B cell (primary cell): ENCODE measurements at regions not wholly inside any gene's neighbourhood (a gene's known extent, or its start where the extent isn't known, plus 50 kb on each side); places are given as distances from the start of the nearest gene placed in this dataset.

Experiments used
- ATAC-seq: fragments of 200-7000 bp; cut with Tn5 transposase; one replicate; pipeline ENCODE4 v1.10.0; 2021; ENCODE audit warnings: low read depth, mild to moderate bottlenecking, moderate number of reproducible peaks, moderate library complexity
- CTCF ChIA-PET: fragments of 350-600 bp; sonication (Branson Sonifier 250); formaldehyde crosslinking; loops from one replicate; lab custom pipeline; 2021; ENCODE audit warnings: antibody characterized with exemption, inconsistent platforms; lab: Charles Lee
- POLR2A ChIA-PET: fragments of 350-600 bp; sonication (Branson Sonifier 250); formaldehyde crosslinking; loops from one replicate; lab custom pipeline; 2021; ENCODE audit warnings: antibody characterized with exemption; lab: Charles Lee
- DNase-seq: peaks from one replicate; pipeline ENCODE4 v3.0.0; 2013
- H2AFZ ChIP-seq: 2 replicates; pipeline ENCODE4 v1.6.1; 2012; ENCODE audit warnings: mild to moderate bottlenecking, low read depth, low read length; ENCODE audit not compliant: insufficient read depth, poor library complexity, severe bottlenecking
- H3K27ac ChIP-seq, 2 donors: 1 replicate in 1 of 2; 2 replicates in 1 of 2; pipeline ENCODE4 v1.5.1; 2012 to 2013; ENCODE audit warnings: low read length in 2 of 2, mild to moderate bottlenecking in 2 of 2, moderate library complexity in 1 of 2
- H3K27me3 ChIP-seq, 4 experiments: fragments of 200-600 bp in 1 of 4; sonication (generic) in 1 of 4; replicated peaks in 1 of 4; 1 replicate in 2 of 4; 2 replicates in 2 of 4; pipeline versions ENCODE4 v1.6.1 to v1.7.0; 2013 to 2016; ENCODE audit warnings: low read length in 3 of 4, mild to moderate bottlenecking in 2 of 4, mixed read lengths in 1 of 4, moderate library complexity in 1 of 4; ENCODE audit not compliant: insufficient read depth in 4 of 4, control insufficient read depth in 3 of 4; ENCODE audit errors: control extremely low read depth in 1 of 4
- H3K36me3 ChIP-seq, 2 experiments: replicated peaks in 1 of 2; 1 replicate in 1 of 2; 2 replicates in 1 of 2; pipeline versions ENCODE4 v1.6.1 to v1.7.1; 2013; ENCODE audit warnings: low read length in 1 of 2; ENCODE audit not compliant: insufficient read depth in 2 of 2, control insufficient read depth in 1 of 2; ENCODE audit errors: control extremely low read depth in 1 of 2, extremely low read depth in 1 of 2
- H3K4me1 ChIP-seq, 2 donors: fragments of 200-600 bp in 1 of 2; sonication (generic) in 1 of 2; 1 replicate in 1 of 2; 2 replicates in 1 of 2; pipeline versions ENCODE4 v1.5.1 to v1.6.1; 2013 to 2017; ENCODE audit warnings: low read length in 2 of 2; ENCODE audit not compliant: control insufficient read depth in 2 of 2, insufficient read depth in 2 of 2
- H3K4me2 ChIP-seq: replicated peaks from 2 replicates; pipeline ENCODE3; 2012; ENCODE audit warnings: mild to moderate bottlenecking, low read depth, low read length; ENCODE audit not compliant: poor library complexity, severe bottlenecking
- H3K4me3 ChIP-seq, 5 experiments: fragments of 200-600 bp in 1 of 5; sonication (generic) in 1 of 5; 1 replicate in 3 of 5; 2 replicates in 2 of 5; pipeline versions ENCODE4 v1.5.1 to v1.7.0; 2011 to 2016; ENCODE audit warnings: low read length in 4 of 5, mild to moderate bottlenecking in 4 of 5, low read depth in 2 of 5, control low read depth in 1 of 5, moderate library complexity in 1 of 5; ENCODE audit not compliant: insufficient read depth in 1 of 5; ENCODE audit errors: control extremely low read depth in 1 of 5, extremely low read depth in 1 of 5
- H3K79me2 ChIP-seq: fragments of 200-600 bp; sonication (generic); one replicate; pipeline ENCODE4 v1.6.0; 2016; ENCODE audit warnings: low read length; ENCODE audit not compliant: control insufficient read depth, insufficient read depth
- H3K9ac ChIP-seq: fragments of 200-600 bp; sonication (generic); 2 replicates; pipeline ENCODE4 v1.6.1; 2017; ENCODE audit warnings: mild to moderate bottlenecking, low read length, moderate library complexity
- H3K9me3 ChIP-seq, 3 donors: one replicate each; pipeline versions ENCODE4 v1.6.1 to v1.7.1; 2013; ENCODE audit warnings: low read length in 2 of 3; ENCODE audit not compliant: control insufficient read depth in 2 of 3, insufficient read depth in 1 of 3; ENCODE audit errors: control extremely low read depth in 1 of 3
- H4K20me1 ChIP-seq: 2 replicates; pipeline ENCODE4 v1.6.0; 2012; ENCODE audit warnings: mild to moderate bottlenecking, low read length; ENCODE audit not compliant: insufficient read depth, control insufficient read depth, poor library complexity, severe bottlenecking
- H3K27ac Mint-ChIP-seq: one replicate; pipeline ENCODE4 v1.8.0; 2021; ENCODE audit warnings: mixed read lengths
- H3K27me3 Mint-ChIP-seq: one replicate; pipeline ENCODE4 v1.8.0; 2021; ENCODE audit warnings: mixed read lengths
- H3K4me1 Mint-ChIP-seq: one replicate; pipeline ENCODE4 v1.8.0; 2021; ENCODE audit warnings: mixed read lengths
- H3K4me3 Mint-ChIP-seq: one replicate; pipeline ENCODE4 v1.8.0; 2021; ENCODE audit warnings: mixed read lengths
- H3K9me3 Mint-ChIP-seq: one replicate; pipeline ENCODE4 v1.8.0; 2022; ENCODE audit warnings: mixed read lengths; ENCODE audit not compliant: insufficient read depth
- CTCF ChIP-seq: fragments of 200-600 bp; IDR thresholded peaks from one replicate; pipeline ENCODE4 v1.8.0; 2022; ENCODE audit warnings: antibody characterized with exemption, mild to moderate bottlenecking
- EZH2 ChIP-seq: IDR thresholded peaks from 2 replicates; pipeline ENCODE4 v1.6.1; 2012; ENCODE audit warnings: borderline replicate concordance, low read depth, mild to moderate bottlenecking, moderate library complexity, low read length; ENCODE audit not compliant: insufficient read depth, poor library complexity, severe bottlenecking
- WGBS: methylation state at CpG from one replicate; pipeline ENCODE4 v1.1.5; 2013; ENCODE audit warnings: missing lambda C conversion rate; ENCODE audit not compliant: insufficient coverage; 5-methylcytosine and 5-hydroxymethylcytosine counted together
- intact Hi-C: fragments of 100-400 bp; cut with micrococcal nuclease; formaldehyde crosslinking; loops from one replicate; pipeline ENCODE4 v1.10.0; 2022

GRCh38 chr2:77640924-77641323 lies 118.7 kb upstream of the LRRTM4 start:
- Mint-ChIP-seq H3K27ac (no peak overlapping the region), H3K4me1 (no peaks in the 10 kb centered on the region), H3K9me3 (peaks cover 14% of the 10 kb centered on the region), H3K27me3 (no peaks in the 10 kb centered on the region), H3K4me3 (no peak overlapping the region)
- H3K79me2 ChIP-seq = no peaks in the 10 kb centered on the region
- H3K27ac ChIP-seq = no peak overlapping the region
- intact Hi-C loops = no loop called here
- H2AFZ ChIP-seq = no peak overlapping the region
- no peak overlapping the region for H3K4me3 ChIP-seq
- ATAC-seq (no peak), DNase-seq (no peak)
- TF ChIP-seq EZH2 = no peak
- no peak for TF ChIP-seq CTCF
- H3K4me2 ChIP-seq = no peak overlapping the region
- no peaks in the 10 kb centered on the region for H3K36me3 ChIP-seq
- no peaks in the 10 kb centered on the region for H3K27me3 ChIP-seq
- H3K9me3 ChIP-seq = peaks cover 0 to 9% (median 8%) of the 10 kb centered on the region in 3 donors
- no peaks in the 10 kb centered on the region for H4K20me1 ChIP-seq
- no peaks in the 10 kb centered on the region for H3K4me1 ChIP-seq
- POLR2A ChIA-PET = no interaction called here
- CTCF ChIA-PET = no interaction called here
- no peak overlapping the region for H3K9ac ChIP-seq
- no CpG with 5 or more reads among the region's 1 CpG for WGBS

- DNase-seq (no peak), ATAC-seq (no peak)
- H2AFZ ChIP-seq = no peak overlapping the region
- no peak overlapping the region for H3K4me3 ChIP-seq
- H3K4me3 Mint-ChIP-seq = no peak overlapping the region
- no peak overlapping the region for H3K27ac Mint-ChIP-seq
- H3K36me3 ChIP-seq = no peaks in the 10 kb centered on the region
- no peak for TF ChIP-seq CTCF
- no peak for TF ChIP-seq EZH2
- no peaks in the 10 kb centered on the region for H3K27me3 ChIP-seq
- WGBS = 47% methylated on average over 1 of the region's 1 CpG
- CTCF ChIA-PET = no interaction called here
- peaks cover 10% of the 10 kb centered on the region for H3K9me3 Mint-ChIP-seq
- H3K27me3 Mint-ChIP-seq = no peaks in the 10 kb centered on the region
- no peak overlapping the region for H3K27ac ChIP-seq
- POLR2A ChIA-PET = no interaction called here
- H3K4me1 ChIP-seq = no peaks in the 10 kb centered on the region
- H3K4me2 ChIP-seq = no peak overlapping the region
- H3K79me2 ChIP-seq = no peaks in the 10 kb centered on the region
- intact Hi-C loops = no loop called here
- peaks cover 0 to 9% (median 8%) of the 10 kb centered on the region in 3 donors for H3K9me3 ChIP-seq
- no peaks in the 10 kb centered on the region for H4K20me1 ChIP-seq
- H3K4me1 Mint-ChIP-seq = no peaks in the 10 kb centered on the region
- H3K9ac ChIP-seq = no peak overlapping the region
Observed at GRCh38 chr2:77642339-77642738, 120.2 kb upstream of the LRRTM4 start.
